HG02884 (cell line): ENCODE measurements at regions not wholly inside any gene's neighbourhood (a gene's known extent, or its start where the extent isn't known, plus 50 kb on each side); places are given as distances from the start of the nearest gene placed in this dataset.

Experiments
- ATAC-seq: cut with Tn5 transposase; IDR thresholded peaks from one replicate; pipeline ENCODE4 v1.9.1; 2021; ENCODE audit warnings: mild to moderate bottlenecking, moderate library complexity; ENCODE audit not compliant: unreplicated experiment

GRCh38 chr15:88403351-88403791 lies 63.8 kb downstream of the MRPL46 start:
- ATAC-seq, result no peak

GRCh38 chr15:88401996-88402656 lies 65.1 kb downstream of the MRPL46 start:
- ATAC-seq, result peak; percentile 43

GRCh38 chr15:88401251-88401995 lies 65.8 kb downstream of the MRPL46 start:
- ATAC-seq, result no peak

- ATAC-seq, result no peak
Observed at GRCh38 chr15:88400591-88401250, 66.5 kb downstream of the MRPL46 start.

GRCh38 chr15:88400084-88400483 lies 67.1 kb downstream of the MRPL46 start:
- ATAC-seq, result no peak

GRCh38 chr15:88399021-88399685 lies 68.0 kb downstream of the MRPL46 start:
- ATAC-seq, result no peak

GRCh38 chr15:88398011-88398410 lies 69.2 kb downstream of the MRPL46 start:
- ATAC-seq, result no peak

- ATAC-seq, result no peak
Observed at GRCh38 chr15:88397506-88397905, 69.7 kb downstream of the MRPL46 start.

- ATAC-seq, result no peak
Observed at GRCh38 chr15:88395872-88396781, 71.1 kb downstream of the MRPL46 start.

GRCh38 chr15:88395241-88395640 lies 71.9 kb downstream of the MRPL46 start:
- ATAC-seq, result no peak

- ATAC-seq, result no peak
Observed at GRCh38 chr15:88394553-88395145, 72.5 kb downstream of the MRPL46 start.

- ATAC-seq, result peak; percentile 78
Observed at GRCh38 chr15:88393719-88394519, 73.3 kb downstream of the MRPL46 start.

GRCh38 chr15:88391700-88392099 lies 75.5 kb downstream of the MRPL46 start:
- no peak for ATAC-seq

GRCh38 chr15:88391006-88391405 lies 76.2 kb downstream of the MRPL46 start:
- no peak for ATAC-seq

GRCh38 chr15:88390164-88390901 lies 76.9 kb downstream of the MRPL46 start:
- no peak for ATAC-seq

GRCh38 chr15:88389120-88389519 lies 78.1 kb downstream of the MRPL46 start:
- no peak for ATAC-seq

GRCh38 chr15:88388686-88389085 lies 78.5 kb downstream of the MRPL46 start:
- ATAC-seq, result no peak

GRCh38 chr15:88385078-88385700 lies 82.0 kb downstream of the MRPL46 start:
- ATAC-seq, result no peak
